Stimulated activated CD4-positive, alpha-beta T cell treated with anti-CD3 and anti-CD28 coated beads, Interleukin-1b, Interleukin-23, amount 100 ng/mL, for 24 hours (primary cell): ENCODE measurements at regions not wholly inside any gene's neighbourhood (a gene's known extent, or its start where the extent isn't known, plus 50 kb on each side); places are given as distances from the start of the nearest gene placed in this dataset.

Experiments
- DNase-seq, 4 experiments: peaks; one replicate each; pipeline ENCODE4 v3.0.0-alpha.2; 2020; ENCODE audit warnings: low read depth in 4 of 4, low spot score in 1 of 4

DNA sequence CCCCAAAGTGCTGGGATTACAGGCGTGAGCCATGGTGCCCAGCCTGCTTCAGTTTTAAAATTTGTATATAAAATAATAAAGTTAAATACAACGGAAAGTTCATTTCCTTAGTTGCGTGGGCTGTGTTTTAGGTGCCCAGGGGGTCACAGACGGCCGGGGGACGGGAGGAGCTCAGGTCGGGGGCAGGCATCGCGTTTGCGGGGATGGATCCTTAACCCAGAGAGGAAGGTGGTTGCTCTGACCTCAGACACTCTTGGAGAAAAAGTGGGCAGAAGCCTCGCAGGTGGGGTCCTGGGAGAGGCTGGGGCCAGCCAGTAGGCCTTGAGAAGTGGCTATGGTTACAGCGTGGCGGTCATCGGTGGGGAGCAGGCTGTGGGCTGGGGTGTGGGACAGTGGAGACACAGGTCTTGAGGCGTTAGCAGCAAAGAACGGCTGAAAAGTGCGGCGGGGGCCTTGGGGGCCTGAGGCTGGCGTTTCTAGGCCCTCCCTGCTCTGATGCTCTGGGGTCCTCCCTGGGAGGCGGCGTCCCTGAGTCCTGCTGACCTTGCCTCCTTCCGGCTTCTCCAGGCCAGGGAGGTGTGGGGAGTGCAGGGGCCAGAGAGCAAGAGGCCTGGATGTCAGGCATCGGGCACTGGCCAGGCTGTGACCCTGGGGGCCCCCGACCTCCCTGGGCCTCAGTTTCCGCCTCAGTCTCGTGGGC, 54.4 kb downstream of the UNCX start:
- no peak for DNase-seq

GRCh38 chr7:1287752-1288201, 55.1 kb downstream of the UNCX start:
- no peak for DNase-seq

GRCh38 chr7:1288390-1288995, 55.8 kb downstream of the UNCX start:
- DNase-seq = no peak

DNA sequence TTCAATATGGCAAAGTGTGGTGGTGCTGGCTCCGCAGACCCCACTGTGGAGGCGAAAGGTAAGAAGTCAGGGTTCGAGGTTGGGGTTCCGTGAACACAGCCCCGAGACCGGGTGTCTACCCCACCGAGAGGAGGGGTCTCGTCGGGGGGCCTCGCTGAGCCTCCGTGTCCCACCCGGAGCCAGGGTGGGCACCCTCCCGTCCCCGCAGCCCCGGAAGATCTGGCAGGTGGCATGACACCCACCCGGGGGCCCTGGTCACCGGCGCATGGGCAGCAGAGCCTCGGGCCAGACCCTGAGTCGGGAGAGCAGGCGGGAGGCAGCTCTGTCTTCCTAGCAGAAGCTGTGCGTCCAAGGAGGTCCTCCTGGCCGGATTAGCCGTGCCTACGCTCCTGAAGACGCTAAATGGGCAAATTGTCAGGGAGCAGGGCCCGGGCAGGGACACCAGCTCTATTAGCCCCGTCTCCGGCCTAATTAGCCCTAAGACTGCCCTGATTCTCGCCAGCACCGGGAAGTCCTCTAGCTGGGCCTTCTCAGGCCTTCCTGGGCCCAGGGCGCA, 56.4 kb downstream of the UNCX start:
- no peak for DNase-seq

- no peak for DNase-seq
Observed at GRCh38 chr7:1289666-1290025, 57.0 kb downstream of the UNCX start.

GRCh38 chr7:1290026-1290678, 57.5 kb downstream of the UNCX start:
- peak in 1 of 4 experiments; percentile 9 for DNase-seq

DNA sequence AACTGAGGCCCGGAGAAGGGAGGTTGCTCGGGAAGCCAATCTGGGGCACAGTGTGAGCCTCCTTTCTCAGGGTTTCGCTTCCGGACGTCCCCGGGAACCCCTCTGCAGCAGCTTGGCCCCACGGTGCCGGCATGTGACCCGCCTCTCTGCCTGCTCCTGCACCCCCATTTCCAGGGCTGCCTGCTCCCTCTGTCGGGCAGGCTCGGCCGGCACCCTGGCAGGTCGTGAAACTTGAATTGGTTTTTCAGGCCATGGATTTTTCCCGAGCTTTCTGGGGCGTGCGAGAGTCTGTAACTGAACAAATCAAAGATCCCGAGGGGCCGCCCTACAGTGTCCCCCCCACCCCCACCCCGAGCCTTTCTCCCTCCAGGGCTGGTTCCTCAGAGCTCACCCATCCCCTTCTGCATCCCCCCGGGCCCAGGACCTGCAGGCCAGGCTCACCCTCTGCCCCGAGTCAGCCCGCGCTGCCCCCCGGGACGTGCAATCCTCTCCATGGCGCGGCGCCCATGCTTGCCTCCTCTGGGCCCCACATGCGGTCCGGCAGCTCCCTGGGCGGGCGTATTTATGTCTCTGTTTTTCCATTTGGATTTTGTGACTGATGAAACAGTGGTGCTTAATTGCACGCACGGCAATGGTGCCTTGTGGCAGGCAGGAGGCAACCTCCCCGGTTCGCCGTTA, 58.1 kb downstream of the UNCX start:
- DNase-seq = no peak

DNA sequence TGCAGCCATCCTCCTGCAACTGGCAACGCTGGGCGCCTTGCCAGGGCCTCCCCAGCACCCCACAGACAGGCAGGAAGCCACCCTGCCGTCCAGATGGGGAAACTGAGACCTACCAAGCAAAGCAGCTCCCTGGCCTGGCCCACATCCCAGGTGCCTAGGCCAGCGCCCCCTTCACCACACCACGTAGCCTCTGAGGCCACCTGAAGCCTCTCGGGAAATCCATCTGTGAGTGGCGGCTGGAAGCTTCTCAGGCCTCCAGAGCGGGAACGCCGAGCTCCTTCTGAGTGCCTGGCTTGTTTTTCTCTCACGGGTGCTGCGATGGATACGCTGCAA, 58.7 kb downstream of the UNCX start:
- no peak for DNase-seq

DNA sequence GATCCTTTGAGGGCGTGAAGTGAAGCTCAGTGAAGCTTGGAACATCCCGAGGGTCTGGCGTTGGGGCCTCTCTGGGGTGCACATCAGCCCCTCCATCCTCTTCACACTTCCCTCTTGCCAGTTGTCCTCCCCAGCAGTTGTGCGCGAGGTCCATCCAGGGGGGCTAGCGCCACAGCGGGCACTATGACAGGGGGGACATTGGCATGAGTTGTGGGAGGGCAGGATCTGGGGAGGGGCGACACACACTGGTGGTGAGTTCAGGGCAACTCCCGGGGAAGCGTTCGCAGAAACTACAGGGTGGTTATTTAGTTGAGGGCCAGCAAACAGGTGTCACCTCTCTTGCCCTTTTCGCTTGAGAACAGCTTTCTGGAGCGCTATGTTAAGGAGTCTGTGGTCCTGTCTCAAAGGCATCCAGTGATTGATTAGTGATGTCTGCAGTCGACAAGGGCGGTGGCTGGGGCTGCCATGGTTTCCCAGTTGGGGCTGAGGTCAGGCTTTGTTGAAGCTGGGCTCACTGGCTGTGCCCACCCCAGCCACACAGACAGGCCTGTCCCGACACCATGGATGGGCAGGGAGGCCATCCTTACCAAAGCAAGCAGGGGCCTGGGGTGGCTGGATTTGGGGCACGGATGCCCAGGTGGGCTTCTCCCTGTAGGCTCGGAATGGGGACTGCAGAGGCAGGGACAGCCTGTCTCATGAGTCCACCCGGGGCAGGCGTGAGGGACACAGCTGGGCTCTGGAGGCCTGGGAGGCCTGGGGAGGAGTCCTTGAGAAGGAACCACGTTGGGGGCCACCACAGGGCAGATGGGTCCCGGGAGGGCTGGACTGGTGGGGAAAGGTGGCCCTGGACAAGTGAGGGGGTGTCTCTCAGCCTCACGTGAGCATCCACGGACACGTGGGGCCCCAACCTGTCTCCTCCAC, 59.4 kb downstream of the UNCX start:
- DNase-seq = no peak

DNA sequence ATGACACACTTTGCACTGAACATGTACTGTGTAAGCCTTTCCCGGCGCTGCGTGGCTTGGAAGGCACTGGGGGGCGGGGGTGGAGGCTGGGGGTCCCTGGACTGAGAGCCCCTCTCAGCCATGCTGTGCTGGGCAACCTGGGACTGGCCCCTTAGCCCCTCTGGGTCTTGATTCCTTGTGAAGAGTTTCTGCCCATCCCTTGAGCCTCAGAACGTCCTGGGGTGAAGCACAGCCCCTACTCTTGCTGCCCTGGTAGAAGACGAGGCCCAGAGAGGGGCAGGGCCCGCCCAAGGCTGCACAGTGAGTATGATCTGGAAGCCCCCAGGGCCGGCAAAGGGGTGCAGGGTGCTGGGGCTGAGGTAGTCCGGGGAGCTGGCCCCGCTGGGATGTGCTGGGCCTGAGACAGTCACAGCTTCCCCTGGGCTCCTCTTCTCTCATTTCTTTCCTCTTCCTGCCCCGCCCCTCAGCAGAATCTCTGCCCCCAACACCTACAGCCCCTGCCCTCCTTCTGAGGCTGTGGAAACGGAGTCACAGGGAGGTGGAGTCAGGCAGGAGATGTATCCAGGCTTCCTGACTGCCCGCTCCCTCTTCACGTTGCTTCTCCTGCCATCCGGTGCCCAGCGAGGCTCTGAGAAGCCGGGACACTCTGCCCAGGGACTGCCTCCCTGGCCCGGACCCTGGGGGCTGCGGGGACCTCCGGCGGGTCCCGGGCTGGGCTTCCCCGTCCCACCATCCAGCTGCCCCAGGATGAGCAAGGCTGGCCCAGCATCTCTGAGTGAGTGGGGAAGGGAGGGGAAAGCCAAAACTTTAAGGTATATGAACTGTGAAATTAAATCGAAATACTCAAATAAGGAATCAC, 60.5 kb downstream of the UNCX start:
- DNase-seq = no peak

DNA sequence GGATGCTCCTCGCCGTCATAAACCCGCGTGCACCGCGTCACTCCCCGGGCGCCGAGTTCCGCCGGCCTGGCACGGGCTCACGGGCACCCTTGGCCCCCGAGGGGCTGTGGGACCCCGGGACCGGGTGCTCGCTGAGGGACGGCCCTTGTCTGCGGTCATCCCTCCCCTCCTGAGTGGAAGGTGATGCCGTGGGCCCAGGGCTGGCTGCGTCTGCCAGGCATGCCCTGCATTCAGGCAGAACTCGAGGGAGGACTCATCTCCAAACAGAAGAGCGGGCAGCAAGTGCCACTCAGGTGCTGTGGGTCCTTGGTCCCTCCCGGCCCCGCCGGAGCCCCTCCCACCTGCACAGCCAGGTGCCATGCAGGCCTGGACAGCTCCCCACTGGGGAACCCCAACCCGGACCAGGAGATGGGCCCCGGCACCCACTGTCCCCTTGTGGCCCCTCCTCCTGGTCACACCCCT, 61.3 kb downstream of the UNCX start:
- DNase-seq = no peak

- no peak for DNase-seq
Observed at GRCh38 chr7:1295776-1296355, 63.2 kb downstream of the UNCX start.

- no peak for DNase-seq
Observed at GRCh38 chr7:1296356-1296981, 63.8 kb downstream of the UNCX start.

- no peak for DNase-seq
Observed at GRCh38 chr7:1297017-1297960, 64.6 kb downstream of the UNCX start.

- no peak for DNase-seq
Observed at GRCh38 chr7:1298051-1298930, 65.6 kb downstream of the UNCX start.

DNA sequence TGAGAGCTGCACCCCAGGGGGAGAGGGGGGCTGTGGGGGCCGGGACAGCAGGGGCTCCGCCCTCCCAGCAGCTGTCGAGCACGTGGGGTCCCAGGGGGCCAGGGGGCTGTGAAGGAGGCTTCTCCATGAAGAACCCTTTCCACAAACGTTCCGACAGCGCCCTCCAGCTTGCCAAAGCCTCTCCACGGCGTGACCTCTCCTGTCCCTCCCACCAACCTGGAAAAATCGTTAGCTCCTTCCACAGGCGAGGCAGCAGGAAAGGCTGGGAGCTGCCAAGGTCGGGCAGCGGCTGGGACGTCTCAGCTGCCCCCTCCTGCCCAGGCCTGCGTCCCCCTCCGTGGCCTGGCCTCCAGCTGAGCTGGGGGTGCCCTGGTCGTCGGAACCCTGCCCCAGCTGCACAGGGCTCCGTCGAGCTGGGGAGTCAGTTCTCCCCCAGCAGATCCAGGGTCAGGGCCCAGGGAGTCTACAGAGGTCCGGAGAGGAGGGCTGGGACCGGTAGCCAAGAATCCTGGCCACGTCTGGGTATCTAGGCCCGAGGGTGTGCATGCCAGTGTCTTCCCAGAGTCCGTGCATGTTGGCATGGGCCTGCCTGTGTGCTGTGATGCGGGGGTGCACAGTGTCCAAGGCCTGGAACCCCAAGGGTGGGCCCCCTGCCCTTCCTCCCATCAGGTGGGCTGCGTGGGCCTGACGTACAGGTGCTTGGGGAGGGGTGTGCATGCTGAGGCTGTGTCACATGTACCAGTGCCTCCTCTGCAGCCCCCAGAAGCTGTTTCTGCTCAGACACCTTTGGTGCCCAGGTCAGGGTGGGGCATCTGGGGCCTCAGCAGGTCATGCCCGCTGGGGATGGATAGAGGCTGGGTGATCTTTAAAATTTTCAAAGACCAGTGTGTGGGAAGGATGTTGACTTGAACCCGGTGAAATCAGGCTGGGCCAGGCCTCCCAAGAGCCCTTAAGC, 66.5 kb downstream of the UNCX start:
- DNase-seq = no peak
